ENCODE measurements at regions not wholly inside any gene's neighbourhood (a gene's known extent, or its start where the extent isn't known, plus 50 kb on each side); places are given as distances from the start of the nearest gene placed in this dataset.

DNA sequence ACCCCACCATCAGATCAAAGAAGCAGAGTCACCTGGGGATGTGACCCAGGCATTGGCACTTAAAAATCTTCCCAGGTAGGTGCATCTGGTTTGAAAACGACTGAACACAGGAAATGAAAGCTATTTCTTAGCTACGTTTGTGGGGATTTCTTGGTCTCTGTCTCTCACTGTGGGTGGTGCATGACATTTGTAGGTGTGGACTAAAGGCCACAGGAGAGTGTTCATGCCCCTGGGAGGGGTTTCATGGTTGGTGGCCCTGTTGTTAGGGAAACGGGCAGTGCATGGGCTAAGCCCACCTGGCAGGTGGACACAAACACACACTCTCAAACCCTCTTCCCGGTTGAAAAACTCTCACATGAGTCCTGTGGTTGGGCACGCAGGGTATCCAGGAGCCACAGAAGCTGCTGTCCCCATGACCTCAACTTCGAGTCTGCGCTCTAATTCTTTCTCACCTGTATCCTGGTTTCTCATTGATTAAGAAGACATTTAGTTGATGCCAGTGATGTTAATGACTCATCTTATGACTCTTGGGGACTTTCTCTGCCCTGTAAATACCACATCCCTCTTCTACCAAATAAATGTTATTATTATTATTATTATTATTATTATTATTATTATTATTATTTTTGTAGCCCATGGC is 119.4 kb downstream of the MRPS6 start:
- DNase-seq = peak in 4 of 35 experiments; percentile 7 to 51 (median 9)
- ATAC-seq (replicated peaks in 1 of 4) = peak in 2 of 4 experiments; percentile 48 to 93
- Histone ChIP-seq H3K4me3 (ENCODE audit: control insufficient read depth in 1 of 2, extremely low read depth in 1 of 2, low read length in 1 of 2) (no peak overlapping the region), H3K9me3 (no peaks in the 10 kb centered on the region), H3K27me3 (replicated peaks in 1 of 2; ENCODE audit: control insufficient read depth in 2 of 2, extremely low read depth in 1 of 2, insufficient read depth in 2 of 2, low read length in 1 of 2) (no peaks in the 10 kb centered on the region), H3K36me3 (ENCODE audit: control insufficient read depth in 2 of 2, extremely low read depth in 1 of 2, insufficient read depth in 1 of 2, low read length in 1 of 2) (no peaks in the 10 kb centered on the region), H3K27ac (ENCODE audit: low read length) (peak overlapping the region; percentile 23), H3K4me1 (ENCODE audit: control insufficient read depth in 1 of 2, extremely low read depth in 1 of 2, insufficient read depth in 2 of 2, low read length in 2 of 2) (peaks cover 5 to 7% of the 10 kb centered on the region in 2 experiments)
- Mint-ChIP-seq H3K9me3 (peaks cover 0 to 13% (median 9%) of the 10 kb centered on the region in 3 donors), H3K36me3 (peaks cover 3% of the 10 kb centered on the region), H3K4me1 (peaks cover 16 to 22% (median 21%) of the 10 kb centered on the region in 3 donors), H3K27me3 (no peaks in the 10 kb centered on the region), H3K4me3 (no peak overlapping the region), H3K27ac (peak overlapping the region; percentile 26 to 46)
- WGBS (ENCODE audit: insufficient coverage) = 8% methylated on average over 2 of the region's 7 CpGs
- ChIA-PET CTCF (interaction anchor here in 1 of 2 donors (1.0 kb wide), 1 partner anchor 64 kb away, joined by 4 read pairs; no protein-coding TSS in a partner anchor), POLR2A (interaction anchor here in 1 of 2 donors (0.7 kb wide), 1 partner anchor 9 kb away, joined by 4 read pairs; no protein-coding TSS in a partner anchor)

DNA sequence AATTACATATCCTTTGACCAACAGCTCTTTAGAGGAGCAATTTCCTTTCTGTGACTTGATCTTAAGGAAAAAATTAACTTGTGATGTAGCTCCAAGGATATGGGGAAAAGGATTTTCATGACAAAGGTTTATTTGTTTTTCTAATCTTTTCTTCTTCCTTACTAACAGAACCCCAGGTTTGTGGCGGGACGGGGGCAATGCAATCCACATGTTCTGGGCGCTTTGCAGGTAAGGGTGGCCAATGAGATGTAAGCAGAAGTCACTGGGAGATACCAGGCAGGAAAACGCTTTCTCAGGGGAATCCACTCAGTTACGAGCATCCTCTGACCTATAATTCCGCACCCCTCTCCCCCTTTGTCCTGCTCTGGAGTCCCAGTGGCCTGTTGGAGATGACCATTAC is 122.0 kb downstream of the MRPS6 start:
- peaks cover 36 to 41% (median 37%) of the 10 kb centered on the region in 3 donors for H3K4me1 Mint-ChIP-seq
- no CpG with 5 or more reads among the region's 6 CpGs for WGBS (ENCODE audit: insufficient coverage)
- no peaks in the 10 kb centered on the region for H3K36me3 ChIP-seq (ENCODE audit: control insufficient read depth in 2 of 2, extremely low read depth in 1 of 2, insufficient read depth in 1 of 2, low read length in 1 of 2)
- H3K27ac Mint-ChIP-seq = no peak overlapping the region
- CTCF ChIA-PET = no interaction called here
- H3K9me3 Mint-ChIP-seq = peaks cover 0 to 7% (median 4%) of the 10 kb centered on the region in 3 donors
- ATAC-seq (replicated peaks in 1 of 4) (no peak), DNase-seq (no peak)
- no peaks in the 10 kb centered on the region for H3K27me3 Mint-ChIP-seq
- H3K4me3 Mint-ChIP-seq = no peak overlapping the region
- no peak overlapping the region for H3K4me3 ChIP-seq (ENCODE audit: control insufficient read depth in 1 of 2, extremely low read depth in 1 of 2, low read length in 1 of 2)
- POLR2A ChIA-PET = no interaction called here
- H3K9me3 ChIP-seq = no peaks in the 10 kb centered on the region
- H3K4me1 ChIP-seq (ENCODE audit: control insufficient read depth in 1 of 2, extremely low read depth in 1 of 2, insufficient read depth in 2 of 2, low read length in 2 of 2) = peaks cover 26 to 28% of the 10 kb centered on the region in 2 experiments
- no peak overlapping the region for H3K27ac ChIP-seq (ENCODE audit: low read length)
- H3K27me3 ChIP-seq (replicated peaks in 1 of 2; ENCODE audit: control insufficient read depth in 2 of 2, extremely low read depth in 1 of 2, insufficient read depth in 2 of 2, low read length in 1 of 2) = no peaks in the 10 kb centered on the region
- no peaks in the 10 kb centered on the region for H3K36me3 Mint-ChIP-seq

DNA sequence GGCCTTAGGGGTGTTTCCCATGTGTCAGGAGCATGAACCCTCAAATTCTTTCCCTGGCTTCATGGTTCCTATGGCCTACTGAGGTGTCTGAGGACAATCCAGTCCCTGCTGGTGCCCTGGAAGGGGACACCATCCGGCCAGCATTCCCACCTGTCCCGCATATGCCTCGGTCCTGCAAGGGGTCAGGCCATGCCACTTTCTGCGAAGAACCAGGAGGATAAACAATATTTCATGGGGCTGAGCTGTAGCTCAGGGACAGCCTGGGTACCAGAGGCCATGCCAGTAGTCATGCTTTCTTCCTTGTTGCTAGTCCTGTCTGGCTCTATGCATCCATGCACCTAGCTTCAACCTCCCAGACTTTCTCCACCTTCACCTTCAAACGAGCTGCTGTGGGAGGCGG is 123.6 kb downstream of the MRPS6 start:
- no peak overlapping the region for H3K27ac Mint-ChIP-seq
- H3K4me3 Mint-ChIP-seq = no peak overlapping the region
- peaks cover 41 to 44% (median 43%) of the 10 kb centered on the region in 3 donors for H3K4me1 Mint-ChIP-seq
- Histone ChIP-seq H3K9me3 (no peaks in the 10 kb centered on the region), H3K4me1 (ENCODE audit: control insufficient read depth in 1 of 2, extremely low read depth in 1 of 2, insufficient read depth in 2 of 2, low read length in 2 of 2) (peaks cover 34 to 40% of the 10 kb centered on the region in 2 experiments), H3K27me3 (replicated peaks in 1 of 2; ENCODE audit: control insufficient read depth in 2 of 2, extremely low read depth in 1 of 2, insufficient read depth in 2 of 2, low read length in 1 of 2) (no peaks in the 10 kb centered on the region), H3K4me3 (ENCODE audit: control insufficient read depth in 1 of 2, extremely low read depth in 1 of 2, low read length in 1 of 2) (no peak overlapping the region), H3K27ac (ENCODE audit: low read length) (no peak overlapping the region), H3K36me3 (ENCODE audit: control insufficient read depth in 2 of 2, extremely low read depth in 1 of 2, insufficient read depth in 1 of 2, low read length in 1 of 2) (no peaks in the 10 kb centered on the region)
- ChIA-PET CTCF (interaction anchor here in 1 of 2 donors (1.0 kb wide), 1 partner anchor 17 kb away, joined by 4 read pairs; no protein-coding TSS in a partner anchor), POLR2A (no interaction called here)
- no peak for ATAC-seq (replicated peaks in 1 of 4)
- H3K27me3 Mint-ChIP-seq = no peaks in the 10 kb centered on the region
- DNase-seq = no peak
- H3K36me3 Mint-ChIP-seq = no peaks in the 10 kb centered on the region
- peaks cover 0 to 7% (median 4%) of the 10 kb centered on the region in 3 donors for H3K9me3 Mint-ChIP-seq
- WGBS (ENCODE audit: insufficient coverage) = 97% methylated on average over 4 of the region's 6 CpGs

DNA sequence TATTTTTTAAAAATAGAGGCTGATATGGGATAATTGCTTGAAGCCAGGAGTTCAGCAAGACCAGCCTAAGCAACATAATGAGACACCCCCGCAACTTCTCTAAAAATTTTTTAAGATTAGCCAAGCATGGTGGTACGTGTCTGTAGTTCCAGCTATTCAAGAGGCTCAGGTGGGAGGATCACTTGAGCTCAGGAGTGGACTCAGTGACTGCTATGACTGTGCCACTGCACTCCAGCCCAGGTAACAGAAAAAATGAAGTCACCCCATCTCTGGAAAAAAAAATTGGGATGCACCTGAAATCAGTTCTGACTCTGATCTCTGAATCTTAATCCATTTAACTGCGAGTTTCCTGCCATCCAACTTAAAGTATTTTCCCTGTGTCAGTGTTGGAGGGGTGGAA is 124.2 kb downstream of the MRPS6 start:
- H3K27me3 Mint-ChIP-seq = no peaks in the 10 kb centered on the region
- H3K27ac Mint-ChIP-seq = peak overlapping the region in 1 of 2 donors; percentile 89
- DNase-seq (no peak), ATAC-seq (replicated peaks in 1 of 4) (no peak)
- H3K4me1 Mint-ChIP-seq = peaks cover 40 to 48% (median 45%) of the 10 kb centered on the region in 3 donors
- POLR2A ChIA-PET = no interaction called here
- WGBS (ENCODE audit: insufficient coverage) = 50% methylated on average over 1 of the region's 3 CpGs
- Histone ChIP-seq H3K4me3 (ENCODE audit: control insufficient read depth in 1 of 2, extremely low read depth in 1 of 2, low read length in 1 of 2) (no peak overlapping the region), H3K27ac (ENCODE audit: low read length) (no peak overlapping the region), H3K27me3 (replicated peaks in 1 of 2; ENCODE audit: control insufficient read depth in 2 of 2, extremely low read depth in 1 of 2, insufficient read depth in 2 of 2, low read length in 1 of 2) (peaks cover 0 to 2% of the 10 kb centered on the region in 2 experiments), H3K9me3 (no peaks in the 10 kb centered on the region), H3K4me1 (ENCODE audit: control insufficient read depth in 1 of 2, extremely low read depth in 1 of 2, insufficient read depth in 2 of 2, low read length in 2 of 2) (peaks cover 33 to 44% of the 10 kb centered on the region in 2 experiments), H3K36me3 (ENCODE audit: control insufficient read depth in 2 of 2, extremely low read depth in 1 of 2, insufficient read depth in 1 of 2, low read length in 1 of 2) (no peaks in the 10 kb centered on the region)
- H3K4me3 Mint-ChIP-seq = no peak overlapping the region
- H3K9me3 Mint-ChIP-seq = peaks cover 0 to 7% (median 4%) of the 10 kb centered on the region in 3 donors
- no peaks in the 10 kb centered on the region for H3K36me3 Mint-ChIP-seq
- CTCF ChIA-PET = no interaction called here

DNA sequence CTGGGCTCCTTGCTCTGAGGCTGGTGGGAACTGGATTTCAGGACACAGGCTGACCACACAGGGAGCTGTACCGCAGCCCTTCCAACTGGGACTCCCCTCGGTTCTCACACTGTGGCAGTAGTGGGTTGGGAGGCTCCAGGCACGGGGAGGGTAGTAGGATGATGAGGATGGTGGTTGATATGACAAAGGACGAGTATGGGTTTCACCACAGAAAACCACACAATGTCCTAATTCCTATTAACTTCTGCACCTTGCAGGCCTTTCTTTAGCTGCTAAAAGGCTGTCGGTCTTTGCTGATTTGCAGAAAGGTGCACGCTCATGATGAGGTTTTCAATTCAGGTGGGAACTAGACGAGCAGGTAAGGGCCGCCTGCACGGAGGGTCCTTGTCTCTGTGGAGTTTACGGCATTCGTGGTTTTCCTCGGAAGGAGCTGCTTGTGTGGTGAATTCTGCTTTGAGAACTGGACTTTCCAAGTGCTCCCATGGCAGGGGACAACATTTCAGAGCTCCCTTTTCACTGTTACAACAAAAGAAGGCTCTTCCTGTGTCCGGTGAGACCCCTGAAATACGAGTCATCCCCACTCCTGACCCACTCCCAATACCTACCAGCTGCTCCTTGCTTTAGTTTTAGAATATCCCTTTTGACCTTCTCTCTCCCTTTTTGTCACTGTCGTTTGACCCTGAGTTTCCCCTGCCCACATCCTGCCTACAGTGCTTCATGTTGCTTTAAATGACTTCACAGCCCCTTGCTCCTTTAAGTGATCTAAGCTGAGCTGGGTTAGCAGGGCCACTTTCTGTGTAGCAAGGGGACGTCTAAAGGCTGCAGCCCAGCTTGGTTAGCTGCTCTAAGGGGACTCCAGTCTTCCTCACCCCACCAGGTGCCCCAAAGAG is 125.1 kb downstream of the MRPS6 start:
- Histone ChIP-seq H3K4me1 (ENCODE audit: control insufficient read depth in 1 of 2, extremely low read depth in 1 of 2, insufficient read depth in 2 of 2, low read length in 2 of 2) (peaks cover 29 to 45% of the 10 kb centered on the region in 2 experiments), H3K9me3 (no peaks in the 10 kb centered on the region), H3K4me3 (ENCODE audit: control insufficient read depth in 1 of 2, extremely low read depth in 1 of 2, low read length in 1 of 2) (no peak overlapping the region), H3K27me3 (replicated peaks in 1 of 2; ENCODE audit: control insufficient read depth in 2 of 2, extremely low read depth in 1 of 2, insufficient read depth in 2 of 2, low read length in 1 of 2) (peaks cover 0 to 6% of the 10 kb centered on the region in 2 experiments), H3K36me3 (ENCODE audit: control insufficient read depth in 2 of 2, extremely low read depth in 1 of 2, insufficient read depth in 1 of 2, low read length in 1 of 2) (no peaks in the 10 kb centered on the region), H3K27ac (ENCODE audit: low read length) (peak overlapping the region; percentile 55)
- ATAC-seq (replicated peaks in 1 of 4) (peak; percentile 79 to 88 (median 82)), DNase-seq (peak in 22 of 35 experiments; percentile 6 to 57 (median 18))
- peak overlapping the region; percentile 0 to 68 (median 25) for H3K4me3 Mint-ChIP-seq
- H3K27ac Mint-ChIP-seq = peak overlapping the region; percentile 81 to 89
- no peaks in the 10 kb centered on the region for H3K36me3 Mint-ChIP-seq
- H3K4me1 Mint-ChIP-seq = peaks cover 35 to 46% (median 45%) of the 10 kb centered on the region in 3 donors
- WGBS (ENCODE audit: insufficient coverage) = 26% methylated on average over 6 of the region's 16 CpGs
- POLR2A ChIA-PET = no interaction called here
- H3K9me3 Mint-ChIP-seq = peaks cover 0 to 6% (median 4%) of the 10 kb centered on the region in 3 donors
- CTCF ChIA-PET = interaction anchor here in 1 of 2 donors (0.6 to 1.6 kb wide), 4 partner anchors 70 to 274 kb away, joined by 3 to 7 read pairs (median 5); no protein-coding TSS in a partner anchor
- no peaks in the 10 kb centered on the region for H3K27me3 Mint-ChIP-seq

Measured in T-cell (primary cell).